ENCODE measurements at regions not wholly inside any gene's neighbourhood (a gene's known extent, or its start where the extent isn't known, plus 50 kb on each side); places are given as distances from the start of the nearest gene placed in this dataset.

- TF ChIP-seq CTCF (IDR thresholded peaks at IDR 0.05) (no peak), POLR2A (IDR thresholded peaks at IDR 0.05) (no peak)
These were observed 199.6 kb downstream of the CXCL12 start for GRCh38 chr10:44185315-44185666.
